ENCODE measurements at regions not wholly inside any gene's neighbourhood (a gene's known extent, or its start where the extent isn't known, plus 50 kb on each side); places are given as distances from the start of the nearest gene placed in this dataset.

DNA sequence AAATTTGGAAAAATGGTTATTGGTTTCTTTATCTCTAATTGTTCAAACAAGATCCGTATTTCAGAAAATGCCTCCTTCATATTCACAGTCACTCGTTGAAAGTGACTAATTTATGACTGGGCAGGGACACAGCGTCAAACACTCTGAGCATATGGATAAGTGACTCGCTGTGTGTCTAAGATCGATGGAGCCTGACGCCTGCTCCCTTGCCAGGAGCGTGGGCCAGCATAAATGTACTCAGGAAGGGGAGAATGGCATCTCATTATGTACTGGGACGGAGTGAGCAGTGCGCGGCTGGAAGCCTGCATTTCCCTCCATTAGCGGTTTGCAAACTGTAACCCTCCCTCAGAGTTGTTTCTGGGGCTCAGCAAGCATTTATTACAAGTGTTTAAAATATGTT, 79.8 kb upstream of the CAST start:
- TF ChIP-seq SP2 (tag by site-specific recombination; IDR thresholded peaks at IDR 0.05): no peak
- TF ChIP-seq, protein P1, sequence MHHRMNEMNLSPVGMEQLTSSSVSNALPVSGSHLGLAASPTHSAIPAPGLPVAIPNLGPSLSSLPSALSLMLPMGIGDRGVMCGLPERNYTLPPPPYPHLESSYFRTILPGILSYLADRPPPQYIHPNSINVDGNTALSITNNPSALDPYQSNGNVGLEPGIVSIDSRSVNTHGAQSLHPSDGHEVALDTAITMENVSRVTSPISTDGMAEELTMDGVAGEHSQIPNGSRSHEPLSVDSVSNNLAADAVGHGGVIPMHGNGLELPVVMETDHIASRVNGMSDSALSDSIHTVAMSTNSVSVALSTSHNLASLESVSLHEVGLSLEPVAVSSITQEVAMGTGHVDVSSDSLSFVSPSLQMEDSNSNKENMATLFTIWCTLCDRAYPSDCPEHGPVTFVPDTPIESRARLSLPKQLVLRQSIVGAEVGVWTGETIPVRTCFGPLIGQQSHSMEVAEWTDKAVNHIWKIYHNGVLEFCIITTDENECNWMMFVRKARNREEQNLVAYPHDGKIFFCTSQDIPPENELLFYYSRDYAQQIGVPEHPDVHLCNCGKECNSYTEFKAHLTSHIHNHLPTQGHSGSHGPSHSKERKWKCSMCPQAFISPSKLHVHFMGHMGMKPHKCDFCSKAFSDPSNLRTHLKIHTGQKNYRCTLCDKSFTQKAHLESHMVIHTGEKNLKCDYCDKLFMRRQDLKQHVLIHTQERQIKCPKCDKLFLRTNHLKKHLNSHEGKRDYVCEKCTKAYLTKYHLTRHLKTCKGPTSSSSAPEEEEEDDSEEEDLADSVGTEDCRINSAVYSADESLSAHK (tag by site-specific recombination; IDR thresholded peaks at IDR 0.05): no peak
- TF ChIP-seq, protein P2, sequence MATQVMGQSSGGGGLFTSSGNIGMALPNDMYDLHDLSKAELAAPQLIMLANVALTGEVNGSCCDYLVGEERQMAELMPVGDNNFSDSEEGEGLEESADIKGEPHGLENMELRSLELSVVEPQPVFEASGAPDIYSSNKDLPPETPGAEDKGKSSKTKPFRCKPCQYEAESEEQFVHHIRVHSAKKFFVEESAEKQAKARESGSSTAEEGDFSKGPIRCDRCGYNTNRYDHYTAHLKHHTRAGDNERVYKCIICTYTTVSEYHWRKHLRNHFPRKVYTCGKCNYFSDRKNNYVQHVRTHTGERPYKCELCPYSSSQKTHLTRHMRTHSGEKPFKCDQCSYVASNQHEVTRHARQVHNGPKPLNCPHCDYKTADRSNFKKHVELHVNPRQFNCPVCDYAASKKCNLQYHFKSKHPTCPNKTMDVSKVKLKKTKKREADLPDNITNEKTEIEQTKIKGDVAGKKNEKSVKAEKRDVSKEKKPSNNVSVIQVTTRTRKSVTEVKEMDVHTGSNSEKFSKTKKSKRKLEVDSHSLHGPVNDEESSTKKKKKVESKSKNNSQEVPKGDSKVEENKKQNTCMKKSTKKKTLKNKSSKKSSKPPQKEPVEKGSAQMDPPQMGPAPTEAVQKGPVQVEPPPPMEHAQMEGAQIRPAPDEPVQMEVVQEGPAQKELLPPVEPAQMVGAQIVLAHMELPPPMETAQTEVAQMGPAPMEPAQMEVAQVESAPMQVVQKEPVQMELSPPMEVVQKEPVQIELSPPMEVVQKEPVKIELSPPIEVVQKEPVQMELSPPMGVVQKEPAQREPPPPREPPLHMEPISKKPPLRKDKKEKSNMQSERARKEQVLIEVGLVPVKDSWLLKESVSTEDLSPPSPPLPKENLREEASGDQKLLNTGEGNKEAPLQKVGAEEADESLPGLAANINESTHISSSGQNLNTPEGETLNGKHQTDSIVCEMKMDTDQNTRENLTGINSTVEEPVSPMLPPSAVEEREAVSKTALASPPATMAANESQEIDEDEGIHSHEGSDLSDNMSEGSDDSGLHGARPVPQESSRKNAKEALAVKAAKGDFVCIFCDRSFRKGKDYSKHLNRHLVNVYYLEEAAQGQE (tag by site-specific recombination; IDR thresholded peaks at IDR 0.05): no peak
- TF ChIP-seq, protein P3, sequence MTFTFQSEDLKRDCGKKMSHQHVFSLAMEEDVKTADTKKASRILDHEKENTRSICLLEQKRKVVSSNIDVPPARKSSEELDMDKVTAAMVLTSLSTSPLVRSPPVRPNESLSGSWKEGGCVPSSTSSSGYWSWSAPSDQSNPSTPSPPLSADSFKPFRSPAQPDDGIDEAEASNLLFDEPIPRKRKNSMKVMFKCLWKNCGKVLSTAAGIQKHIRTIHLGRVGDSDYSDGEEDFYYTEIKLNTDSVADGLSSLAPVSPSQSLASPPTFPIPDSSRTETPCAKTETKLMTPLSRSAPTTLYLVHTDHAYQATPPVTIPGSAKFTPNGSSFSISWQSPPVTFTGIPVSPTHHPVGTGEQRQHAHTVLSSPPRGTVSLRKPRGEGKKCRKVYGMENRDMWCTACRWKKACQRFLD (tag by site-specific recombination; IDR thresholded peaks at IDR 0.05): no peak
- TF ChIP-seq ZNF274 (IDR thresholded peaks at IDR 0.05; ENCODE audit: low read length): no peak
- TF ChIP-seq ZNF274 (tag by site-specific recombination; IDR thresholded peaks at IDR 0.05; ENCODE audit: borderline replicate concordance): no peak
- no peak for TF ChIP-seq ZFP3 (tag by site-specific recombination; IDR thresholded peaks at IDR 0.05; ENCODE audit: low read depth)
- TF ChIP-seq ZNF404 (tag by site-specific recombination; IDR thresholded peaks at IDR 0.05): no peak
- no peak for TF ChIP-seq ZNF146 (tag by site-specific recombination; IDR thresholded peaks at IDR 0.05)
- TF ChIP-seq, protein P4, sequence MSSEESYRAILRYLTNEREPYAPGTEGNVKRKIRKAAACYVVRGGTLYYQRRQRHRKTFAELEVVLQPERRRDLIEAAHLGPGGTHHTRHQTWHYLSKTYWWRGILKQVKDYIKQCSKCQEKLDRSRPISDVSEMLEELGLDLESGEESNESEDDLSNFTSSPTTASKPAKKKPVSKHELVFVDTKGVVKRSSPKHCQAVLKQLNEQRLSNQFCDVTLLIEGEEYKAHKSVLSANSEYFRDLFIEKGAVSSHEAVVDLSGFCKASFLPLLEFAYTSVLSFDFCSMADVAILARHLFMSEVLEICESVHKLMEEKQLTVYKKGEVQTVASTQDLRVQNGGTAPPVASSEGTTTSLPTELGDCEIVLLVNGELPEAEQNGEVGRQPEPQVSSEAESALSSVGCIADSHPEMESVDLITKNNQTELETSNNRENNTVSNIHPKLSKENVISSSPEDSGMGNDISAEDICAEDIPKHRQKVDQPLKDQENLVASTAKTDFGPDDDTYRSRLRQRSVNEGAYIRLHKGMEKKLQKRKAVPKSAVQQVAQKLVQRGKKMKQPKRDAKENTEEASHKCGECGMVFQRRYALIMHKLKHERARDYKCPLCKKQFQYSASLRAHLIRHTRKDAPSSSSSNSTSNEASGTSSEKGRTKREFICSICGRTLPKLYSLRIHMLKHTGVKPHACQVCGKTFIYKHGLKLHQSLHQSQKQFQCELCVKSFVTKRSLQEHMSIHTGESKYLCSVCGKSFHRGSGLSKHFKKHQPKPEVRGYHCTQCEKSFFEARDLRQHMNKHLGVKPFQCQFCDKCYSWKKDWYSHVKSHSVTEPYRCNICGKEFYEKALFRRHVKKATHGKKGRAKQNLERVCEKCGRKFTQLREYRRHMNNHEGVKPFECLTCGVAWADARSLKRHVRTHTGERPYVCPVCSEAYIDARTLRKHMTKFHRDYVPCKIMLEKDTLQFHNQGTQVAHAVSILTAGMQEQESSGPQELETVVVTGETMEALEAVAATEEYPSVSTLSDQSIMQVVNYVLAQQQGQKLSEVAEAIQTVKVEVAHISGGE (tag by site-specific recombination; conservative IDR thresholded peaks at IDR 0.05; ENCODE audit: low read depth): no peak
- TF ChIP-seq, protein P5, sequence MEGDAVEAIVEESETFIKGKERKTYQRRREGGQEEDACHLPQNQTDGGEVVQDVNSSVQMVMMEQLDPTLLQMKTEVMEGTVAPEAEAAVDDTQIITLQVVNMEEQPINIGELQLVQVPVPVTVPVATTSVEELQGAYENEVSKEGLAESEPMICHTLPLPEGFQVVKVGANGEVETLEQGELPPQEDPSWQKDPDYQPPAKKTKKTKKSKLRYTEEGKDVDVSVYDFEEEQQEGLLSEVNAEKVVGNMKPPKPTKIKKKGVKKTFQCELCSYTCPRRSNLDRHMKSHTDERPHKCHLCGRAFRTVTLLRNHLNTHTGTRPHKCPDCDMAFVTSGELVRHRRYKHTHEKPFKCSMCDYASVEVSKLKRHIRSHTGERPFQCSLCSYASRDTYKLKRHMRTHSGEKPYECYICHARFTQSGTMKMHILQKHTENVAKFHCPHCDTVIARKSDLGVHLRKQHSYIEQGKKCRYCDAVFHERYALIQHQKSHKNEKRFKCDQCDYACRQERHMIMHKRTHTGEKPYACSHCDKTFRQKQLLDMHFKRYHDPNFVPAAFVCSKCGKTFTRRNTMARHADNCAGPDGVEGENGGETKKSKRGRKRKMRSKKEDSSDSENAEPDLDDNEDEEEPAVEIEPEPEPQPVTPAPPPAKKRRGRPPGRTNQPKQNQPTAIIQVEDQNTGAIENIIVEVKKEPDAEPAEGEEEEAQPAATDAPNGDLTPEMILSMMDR (tag by site-specific recombination; IDR thresholded peaks at IDR 0.05): no peak
- no peak for TF ChIP-seq ZNF292 (tag by site-specific recombination; IDR thresholded peaks at IDR 0.05; ENCODE audit: borderline replicate concordance, low read depth)
- TF ChIP-seq ZNF792 (tag by site-specific recombination; IDR thresholded peaks at IDR 0.05): no peak
- TF ChIP-seq ZFP69B (tag by site-specific recombination; IDR thresholded peaks at IDR 0.05): no peak
